GM23248 (cell line): ENCODE measurements at regions not wholly inside any gene's neighbourhood (a gene's known extent, or its start where the extent isn't known, plus 50 kb on each side); places are given as distances from the start of the nearest gene placed in this dataset.

Experiments used
- EZH2 ChIP-seq: fragments of 200-600 bp; sonication (generic); IDR thresholded peaks from 2 replicates; pipeline ENCODE4 v1.6.1; 2018; ENCODE audit warnings: antibody characterized with exemption, mild to moderate bottlenecking; ENCODE audit not compliant: insufficient read depth, poor library complexity, severe bottlenecking
- EZH2phosphoT487 ChIP-seq: fragments of 200-600 bp; sonication (generic); IDR thresholded peaks from 2 replicates; pipeline ENCODE4 v1.6.1; 2018; ENCODE audit warnings: antibody characterized with exemption, moderate library complexity, mild to moderate bottlenecking, low read depth; ENCODE audit not compliant: insufficient read depth

DNA sequence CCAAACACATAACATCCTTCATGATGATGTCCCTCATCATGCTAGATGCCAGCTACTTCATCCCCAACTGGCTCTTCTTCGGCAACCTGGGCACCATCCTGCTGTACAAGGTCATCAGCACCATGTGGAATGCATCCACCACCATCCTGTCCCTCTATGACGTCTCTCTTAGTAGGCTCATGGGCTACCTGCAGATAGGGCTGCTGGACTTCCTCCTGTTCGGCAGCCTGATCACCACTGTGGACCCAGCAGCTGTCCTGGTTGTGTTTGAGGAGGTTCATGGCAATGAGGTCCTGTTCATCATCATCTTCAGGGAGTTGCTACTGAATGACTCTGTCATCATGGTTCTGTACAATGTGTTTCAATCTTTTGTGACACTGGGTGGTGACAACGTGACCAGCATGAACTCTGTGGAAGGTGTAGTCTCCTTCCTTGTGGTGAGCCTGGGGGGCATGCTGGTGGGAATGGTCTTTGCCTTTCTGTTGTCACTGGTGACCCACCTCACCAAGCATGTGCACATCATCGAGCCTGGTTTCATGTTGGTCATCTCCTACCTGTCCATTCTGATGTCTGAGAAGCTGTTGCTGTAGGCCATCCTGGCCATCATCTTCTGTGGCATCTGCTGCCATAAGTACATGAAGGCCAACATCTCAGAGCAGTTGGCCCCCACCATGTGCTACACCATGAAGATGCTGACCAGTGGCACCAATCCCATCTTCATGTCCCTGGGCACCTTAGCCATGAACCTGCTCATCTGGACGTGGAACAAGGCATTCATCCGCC is 120.7 kb upstream of the SERPIND1 start:
- no peak for TF ChIP-seq EZH2
- no peak for TF ChIP-seq EZH2phosphoT487
